T-cell (primary cell): ENCODE measurements at regions not wholly inside any gene's neighbourhood (a gene's known extent, or its start where the extent isn't known, plus 50 kb on each side); places are given as distances from the start of the nearest gene placed in this dataset.
"Not testable (repeated sequence)": the region's sequence is repeated elsewhere in the genome, so short reads cannot be mapped to it uniquely, and the experiment has no call there.

ENCODE experiments used
- ATAC-seq, 4 experiments: fragments of 200-7000 bp in 3 of 4; fragments of 150-1000 bp in 1 of 4; cut with Tn5 transposase; replicated peaks in 1 of 4; 1 replicate in 3 of 4; 2 replicates in 1 of 4; pipeline ENCODE4 v1.10.0; 2021; ENCODE audit warnings: moderate library complexity in 3 of 4, mild to moderate bottlenecking in 2 of 4, moderate number of reproducible peaks in 1 of 4
- CTCF ChIA-PET, 2 donors: fragments of 300-600 bp; sonication (Branson Sonifier 250); formaldehyde crosslinking; loops; one replicate each; lab custom pipeline; 2022; ENCODE audit warnings: antibody characterized with exemption in 2 of 2; lab: Charles Lee
- POLR2A ChIA-PET, 2 donors: fragments of 300-600 bp; sonication (Branson Sonifier 250); formaldehyde crosslinking; loops; one replicate each; lab custom pipeline; 2022; ENCODE audit warnings: antibody characterized with exemption in 2 of 2; lab: Charles Lee
- DNase-seq, 35 experiments: peaks; one replicate each; pipeline versions ENCODE4 v3.0.0 to v3.0.0-alpha.2; 2013 to 2023
- H3K27ac ChIP-seq: one replicate; pipeline ENCODE4 v1.5.1; 2013; ENCODE audit warnings: low read length
- H3K27me3 ChIP-seq, 2 experiments: replicated peaks in 1 of 2; 1 replicate in 1 of 2; 2 replicates in 1 of 2; pipeline versions ENCODE4 v1.6.1 to v1.7.0; 2013; ENCODE audit warnings: low read length in 1 of 2, mixed read lengths in 1 of 2; ENCODE audit not compliant: control insufficient read depth in 2 of 2, insufficient read depth in 2 of 2; ENCODE audit errors: extremely low read depth in 1 of 2
- H3K36me3 ChIP-seq, 2 donors: 1 replicate in 1 of 2; 2 replicates in 1 of 2; pipeline versions ENCODE4 v1.6.1 to v1.7.0; 2013; ENCODE audit warnings: low read length in 1 of 2; ENCODE audit not compliant: control insufficient read depth in 2 of 2, insufficient read depth in 1 of 2; ENCODE audit errors: extremely low read depth in 1 of 2
- H3K4me1 ChIP-seq, 2 experiments: 1 replicate in 1 of 2; 2 replicates in 1 of 2; pipeline versions ENCODE4 v1.6.1 to v1.7.0; 2013; ENCODE audit warnings: low read length in 2 of 2, mixed read lengths in 1 of 2; ENCODE audit not compliant: insufficient read depth in 2 of 2, control insufficient read depth in 1 of 2; ENCODE audit errors: extremely low read depth in 1 of 2
- H3K4me3 ChIP-seq, 2 donors: 1 replicate in 1 of 2; 2 replicates in 1 of 2; pipeline versions ENCODE4 v1.5.1 to v1.7.0; 2013; ENCODE audit warnings: mild to moderate bottlenecking in 2 of 2, low read length in 1 of 2, moderate library complexity in 1 of 2; ENCODE audit not compliant: control insufficient read depth in 1 of 2; ENCODE audit errors: extremely low read depth in 1 of 2
- H3K9me3 ChIP-seq: 2 replicates; pipeline ENCODE4 v1.7.0; 2013
- H3K27ac Mint-ChIP-seq, 2 donors: one replicate each; pipeline ENCODE4 v1.8.0; 2020 to 2021; ENCODE audit warnings: mild to moderate bottlenecking in 2 of 2, mixed read lengths in 2 of 2
- H3K27me3 Mint-ChIP-seq, 2 donors: one replicate each; pipeline ENCODE4 v1.8.0; 2021 to 2022; ENCODE audit warnings: mixed read lengths in 2 of 2
- H3K36me3 Mint-ChIP-seq: one replicate; pipeline ENCODE4 v1.8.0; 2021; ENCODE audit warnings: mixed read lengths
- H3K4me1 Mint-ChIP-seq, 3 donors: one replicate each; pipeline ENCODE4 v1.8.0; 2020 to 2022; ENCODE audit warnings: mixed read lengths in 3 of 3, mild to moderate bottlenecking in 1 of 3
- H3K4me3 Mint-ChIP-seq, 3 donors: one replicate each; pipeline ENCODE4 v1.8.0; 2020 to 2022; ENCODE audit warnings: mild to moderate bottlenecking in 3 of 3, mixed read lengths in 3 of 3, moderate library complexity in 3 of 3
- H3K9me3 Mint-ChIP-seq, 3 donors: one replicate each; pipeline ENCODE4 v1.8.0; 2020 to 2022; ENCODE audit warnings: mixed read lengths in 3 of 3
- WGBS: methylation state at CpG from one replicate; pipeline ENCODE4 v1.1.5; 2013; ENCODE audit warnings: missing lambda C conversion rate; ENCODE audit not compliant: insufficient coverage; 5-methylcytosine and 5-hydroxymethylcytosine counted together

- no peaks in the 10 kb centered on the region for H3K27me3 Mint-ChIP-seq
- DNase-seq (no peak), ATAC-seq (no peak)
- no peak overlapping the region for H3K27ac Mint-ChIP-seq
- H3K27ac ChIP-seq = no peak overlapping the region
- no peaks in the 10 kb centered on the region for H3K9me3 ChIP-seq
- H3K4me3 ChIP-seq = no peak overlapping the region
- H3K4me1 ChIP-seq = no peaks in the 10 kb centered on the region
- H3K27me3 ChIP-seq = peaks cover 0 to 17% of the 10 kb centered on the region in 2 experiments
- H3K36me3 ChIP-seq = no peaks in the 10 kb centered on the region
- WGBS = 100% methylated on average over 1 of the region's 1 CpG
- H3K4me1 Mint-ChIP-seq = peaks cover 0 to 2% (median 0%) of the 10 kb centered on the region in 3 donors
- ChIA-PET POLR2A (interaction anchor here in 1 of 2 donors (0.6 kb wide), 1 partner anchor 193 kb away, joined by 3 read pairs; no protein-coding TSS in a partner anchor), CTCF (no interaction called here)
- no peak overlapping the region for H3K4me3 Mint-ChIP-seq
- no peaks in the 10 kb centered on the region for H3K36me3 Mint-ChIP-seq
- H3K9me3 Mint-ChIP-seq = no peaks in the 10 kb centered on the region
Measured at GRCh38 chr14:90458536-90458935, 61.7 kb downstream of the CALM1 start.

- Mint-ChIP-seq H3K4me3 (no peak overlapping the region), H3K4me1 (peaks cover 0 to 2% (median 0%) of the 10 kb centered on the region in 3 donors), H3K9me3 (no peaks in the 10 kb centered on the region), H3K27me3 (peaks cover 0 to 6% of the 10 kb centered on the region in 2 donors), H3K27ac (no peak overlapping the region), H3K36me3 (no peaks in the 10 kb centered on the region)
- no peak overlapping the region for H3K27ac ChIP-seq
- 98% methylated on average over 5 of the region's 5 CpGs for WGBS
- DNase-seq = no peak
- H3K9me3 ChIP-seq = no peaks in the 10 kb centered on the region
- CTCF ChIA-PET = interaction anchor here in 1 of 2 donors (1.1 kb wide), 1 partner anchor 13 kb away, joined by 4 read pairs; no protein-coding TSS in a partner anchor
- POLR2A ChIA-PET = no interaction called here
- H3K36me3 ChIP-seq = no peaks in the 10 kb centered on the region
- H3K4me1 ChIP-seq = no peaks in the 10 kb centered on the region
- H3K27me3 ChIP-seq = peaks cover 0 to 18% of the 10 kb centered on the region in 2 experiments
- H3K4me3 ChIP-seq = no peak overlapping the region
- no peak for ATAC-seq
Measured at GRCh38 chr14:90460136-90460535, 63.3 kb downstream of the CALM1 start.

GRCh38 chr14:90461425-90461824 lies 64.6 kb downstream of the CALM1 start:
- 87% methylated on average over 4 of the region's 6 CpGs for WGBS
- Histone ChIP-seq H3K4me1 (no peaks in the 10 kb centered on the region), H3K27ac (no peak overlapping the region), H3K9me3 (no peaks in the 10 kb centered on the region), H3K36me3 (no peaks in the 10 kb centered on the region), H3K27me3 (peaks cover 0 to 18% of the 10 kb centered on the region in 2 experiments), H3K4me3 (no peak overlapping the region)
- H3K4me3 Mint-ChIP-seq = no peak overlapping the region
- ChIA-PET CTCF (no interaction called here), POLR2A (no interaction called here)
- DNase-seq (no peak), ATAC-seq (no peak)
- H3K27me3 Mint-ChIP-seq = peaks cover 0 to 6% of the 10 kb centered on the region in 2 donors
- H3K27ac Mint-ChIP-seq = no peak overlapping the region
- H3K9me3 Mint-ChIP-seq = no peaks in the 10 kb centered on the region
- H3K4me1 Mint-ChIP-seq = peaks cover 0 to 2% (median 0%) of the 10 kb centered on the region in 3 donors
- no peaks in the 10 kb centered on the region for H3K36me3 Mint-ChIP-seq

GRCh38 chr14:90464481-90464880 lies 67.7 kb downstream of the CALM1 start:
- DNase-seq (no peak), ATAC-seq (no peak)
- Mint-ChIP-seq H3K4me3 (no peak overlapping the region), H3K36me3 (no peaks in the 10 kb centered on the region), H3K27me3 (peaks cover 4 to 9% of the 10 kb centered on the region in 2 donors), H3K4me1 (no peaks in the 10 kb centered on the region), H3K27ac (no peak overlapping the region), H3K9me3 (no peaks in the 10 kb centered on the region)
- H3K4me1 ChIP-seq = no peaks in the 10 kb centered on the region
- no peak overlapping the region for H3K27ac ChIP-seq
- peaks cover 0 to 14% of the 10 kb centered on the region in 2 experiments for H3K27me3 ChIP-seq
- H3K4me3 ChIP-seq = no peak overlapping the region
- 86% methylated on average over 2 of the region's 4 CpGs for WGBS
- POLR2A ChIA-PET = no interaction called here
- no peaks in the 10 kb centered on the region for H3K9me3 ChIP-seq
- H3K36me3 ChIP-seq = no peaks in the 10 kb centered on the region
- CTCF ChIA-PET = no interaction called here

GRCh38 chr14:90467501-90467900 lies 70.7 kb downstream of the CALM1 start:
- ATAC-seq = no peak
- Mint-ChIP-seq H3K27ac (no peak overlapping the region), H3K4me1 (no peaks in the 10 kb centered on the region), H3K36me3 (no peaks in the 10 kb centered on the region), H3K27me3 (peaks cover 13 to 20% of the 10 kb centered on the region in 2 donors), H3K4me3 (no peak overlapping the region), H3K9me3 (peaks cover 3 to 4% (median 3%) of the 10 kb centered on the region in 3 donors)
- peaks cover 0 to 22% of the 10 kb centered on the region in 2 experiments for H3K27me3 ChIP-seq
- ChIA-PET CTCF (no interaction called here), POLR2A (no interaction called here)
- H3K36me3 ChIP-seq = no peaks in the 10 kb centered on the region
- H3K27ac ChIP-seq = no peak overlapping the region
- H3K4me1 ChIP-seq = no peaks in the 10 kb centered on the region
- DNase-seq = no peak
- H3K4me3 ChIP-seq = no peak overlapping the region
- H3K9me3 ChIP-seq = no peaks in the 10 kb centered on the region
- 100% methylated on average over 1 of the region's 4 CpGs for WGBS

- H3K27me3 Mint-ChIP-seq = peaks cover 20 to 24% of the 10 kb centered on the region in 2 donors
- no CpG with 5 or more reads among the region's 2 CpGs for WGBS
Measured at GRCh38 chr14:90469416-90469815, 72.6 kb downstream of the CALM1 start.

More at GRCh38 chr14:90469416-90469815, 72.6 kb downstream of the CALM1 start:
- CTCF ChIA-PET, H3K4me3 Mint-ChIP-seq, POLR2A ChIA-PET, DNase-seq, H3K4me1 ChIP-seq, H3K36me3 Mint-ChIP-seq, H3K27ac Mint-ChIP-seq, H3K9me3 ChIP-seq, H3K36me3 ChIP-seq, ATAC-seq, H3K4me3 ChIP-seq, H3K4me1 Mint-ChIP-seq, H3K27ac ChIP-seq: not testable (repeated sequence)
- peaks cover 3 to 15% (median 7%) of the 10 kb centered on the region in 3 donors for H3K9me3 Mint-ChIP-seq
- H3K27me3 ChIP-seq = peaks cover 0 to 18% of the 10 kb centered on the region in 2 experiments
